Tibial artery (tissue), 4 donors: ENCODE measurements at regions not wholly inside any gene's neighbourhood (a gene's known extent, or its start where the extent isn't known, plus 50 kb on each side); places are given as distances from the start of the nearest gene placed in this dataset.
A peak's percentile ranks its signal among the peaks of the same experiment; 100 is the strongest.

ENCODE experiments used
- DNase-seq, 2 donors: peaks; one replicate each; pipeline ENCODE4 v3.0.0-alpha.2; 2019
- H3K27ac ChIP-seq, 2 donors: fragments of 200-600 bp; sonication (generic) in 1 of 2; 1 replicate in 1 of 2; 2 replicates in 1 of 2; pipeline ENCODE4 v1.5.1; 2018 to 2019; ENCODE audit warnings: mild to moderate bottlenecking in 1 of 2
- H3K27me3 ChIP-seq, 2 donors: fragments of 200-600 bp; sonication (generic) in 1 of 2; one replicate each; pipeline versions ENCODE4 v1.5.1 to v1.6.0; 2016 to 2019
- H3K36me3 ChIP-seq, 3 donors: fragments of 200-600 bp; sonication (generic) in 2 of 3; one replicate each; pipeline ENCODE4 v1.5.1; 2016 to 2019; ENCODE audit warnings: mild to moderate bottlenecking in 2 of 3
- H3K4me1 ChIP-seq, 4 donors: fragments of 200-600 bp; sonication (generic) in 2 of 4; 1 replicate in 3 of 4; 2 replicates in 1 of 4; pipeline ENCODE4 v1.5.1; 2016 to 2019
- H3K4me3 ChIP-seq, 2 donors: fragments of 200-600 bp; sonication (generic) in 1 of 2; 1 replicate in 1 of 2; 2 replicates in 1 of 2; pipeline ENCODE4 v1.5.1; 2018 to 2019; ENCODE audit warnings: mild to moderate bottlenecking in 2 of 2
- H3K9me3 ChIP-seq, 3 donors: fragments of 200-600 bp; sonication (generic) in 1 of 3; one replicate each; pipeline ENCODE4 v1.5.1; 2016 to 2019
- intact Hi-C: fragments of 100-400 bp; cut with DNase I; formaldehyde crosslinking; loops from one replicate; pipeline ENCODE4 v1.15.0; 2023; ENCODE audit warnings: low total_unique reads
- TF ChIP-seq, protein P1 (sequence below), 2 experiments: fragments of 200-600 bp in 1 of 2; fragments of 450-650 bp in 1 of 2; IDR thresholded peaks; one replicate each; pipeline ENCODE4 v1.5.1; 2017 to 2019; ENCODE audit warnings: antibody characterized with exemption in 2 of 2, mild to moderate bottlenecking in 1 of 2, moderate library complexity in 1 of 2

DNA sequence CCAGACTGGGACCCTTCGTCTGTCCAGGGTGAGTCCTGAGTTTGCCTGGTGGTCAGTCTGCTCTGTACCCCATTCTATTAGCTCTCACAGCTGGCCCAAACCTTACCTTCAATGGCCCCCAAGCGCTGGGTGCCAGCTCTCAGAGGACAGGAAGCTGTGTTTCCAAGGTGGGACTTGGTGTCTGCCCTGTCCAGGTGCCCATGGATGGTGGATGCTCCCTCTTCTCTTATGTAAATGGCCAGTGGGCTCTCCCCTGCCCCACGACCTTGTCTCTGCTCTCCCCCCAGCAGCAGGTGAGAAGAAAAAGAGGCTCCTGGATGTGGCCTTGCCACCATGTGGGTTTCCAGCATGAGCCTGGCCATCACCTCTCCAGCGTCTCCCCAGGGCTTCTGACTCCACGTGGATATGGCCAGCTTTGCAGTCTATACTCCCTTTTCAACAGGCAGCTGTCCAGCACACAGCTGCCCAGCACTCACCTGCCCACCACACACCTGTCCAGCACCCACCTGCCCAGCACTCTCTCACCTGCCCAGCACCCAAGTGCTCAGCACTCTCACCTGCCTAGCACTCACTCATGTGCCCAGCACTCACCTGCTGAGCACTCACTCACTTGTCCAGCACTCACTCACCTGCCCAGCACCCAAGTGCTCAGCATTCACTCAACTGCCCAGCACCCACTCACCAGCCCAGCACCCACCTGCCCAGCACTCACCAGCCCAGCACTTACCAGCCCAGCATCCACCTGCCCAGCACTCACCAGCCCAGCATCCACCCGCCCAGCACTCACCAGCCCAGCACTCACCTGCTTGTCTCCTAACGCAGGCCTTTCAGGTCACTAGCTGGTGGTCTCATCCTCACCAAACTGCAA, 136.2 kb upstream of the IRX2 start:
- Histone ChIP-seq H3K9me3 (no peaks in the 10 kb centered on the region), H3K4me3 (no peak overlapping the region), H3K36me3 (no peaks in the 10 kb centered on the region), H3K4me1 (no peaks in the 10 kb centered on the region), H3K27ac (no peak overlapping the region), H3K27me3 (no peaks in the 10 kb centered on the region)
- DNase-seq, result peak in 1 of 2 donors; percentile 45
- TF ChIP-seq, protein P1, sequence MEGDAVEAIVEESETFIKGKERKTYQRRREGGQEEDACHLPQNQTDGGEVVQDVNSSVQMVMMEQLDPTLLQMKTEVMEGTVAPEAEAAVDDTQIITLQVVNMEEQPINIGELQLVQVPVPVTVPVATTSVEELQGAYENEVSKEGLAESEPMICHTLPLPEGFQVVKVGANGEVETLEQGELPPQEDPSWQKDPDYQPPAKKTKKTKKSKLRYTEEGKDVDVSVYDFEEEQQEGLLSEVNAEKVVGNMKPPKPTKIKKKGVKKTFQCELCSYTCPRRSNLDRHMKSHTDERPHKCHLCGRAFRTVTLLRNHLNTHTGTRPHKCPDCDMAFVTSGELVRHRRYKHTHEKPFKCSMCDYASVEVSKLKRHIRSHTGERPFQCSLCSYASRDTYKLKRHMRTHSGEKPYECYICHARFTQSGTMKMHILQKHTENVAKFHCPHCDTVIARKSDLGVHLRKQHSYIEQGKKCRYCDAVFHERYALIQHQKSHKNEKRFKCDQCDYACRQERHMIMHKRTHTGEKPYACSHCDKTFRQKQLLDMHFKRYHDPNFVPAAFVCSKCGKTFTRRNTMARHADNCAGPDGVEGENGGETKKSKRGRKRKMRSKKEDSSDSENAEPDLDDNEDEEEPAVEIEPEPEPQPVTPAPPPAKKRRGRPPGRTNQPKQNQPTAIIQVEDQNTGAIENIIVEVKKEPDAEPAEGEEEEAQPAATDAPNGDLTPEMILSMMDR (IDR thresholded peaks at IDR 0.05), result no peak
- intact Hi-C loops, result no loop called here

DNA sequence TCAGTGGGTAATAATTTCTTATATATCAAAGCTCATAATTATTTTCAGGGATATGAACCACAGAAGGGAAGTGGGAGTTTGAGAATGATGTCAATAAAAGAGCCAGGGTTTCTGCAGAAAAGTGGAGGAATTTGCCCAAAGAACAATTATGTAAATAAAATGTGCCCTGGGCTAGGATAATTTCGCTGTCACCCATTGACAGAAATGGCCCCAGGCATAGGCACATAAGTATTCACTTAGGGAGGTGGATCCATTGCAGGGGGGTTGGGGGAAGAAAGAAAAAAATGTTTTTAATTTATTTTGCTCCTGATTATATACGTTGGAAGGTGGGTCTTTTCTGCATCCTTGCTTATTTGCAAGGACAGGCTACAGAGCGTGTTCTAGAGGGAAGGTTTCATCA, 135.1 kb upstream of the IRX2 start:
- no peaks in the 10 kb centered on the region for H3K4me1 ChIP-seq
- no peaks in the 10 kb centered on the region for H3K27me3 ChIP-seq
- intact Hi-C loops, result no loop called here
- no peak overlapping the region for H3K4me3 ChIP-seq
- H3K36me3 ChIP-seq, result no peaks in the 10 kb centered on the region
- no peak overlapping the region for H3K27ac ChIP-seq
- DNase-seq, result no peak
- TF ChIP-seq, protein P1 (IDR thresholded peaks at IDR 0.05), result no peak
- no peaks in the 10 kb centered on the region for H3K9me3 ChIP-seq

DNA sequence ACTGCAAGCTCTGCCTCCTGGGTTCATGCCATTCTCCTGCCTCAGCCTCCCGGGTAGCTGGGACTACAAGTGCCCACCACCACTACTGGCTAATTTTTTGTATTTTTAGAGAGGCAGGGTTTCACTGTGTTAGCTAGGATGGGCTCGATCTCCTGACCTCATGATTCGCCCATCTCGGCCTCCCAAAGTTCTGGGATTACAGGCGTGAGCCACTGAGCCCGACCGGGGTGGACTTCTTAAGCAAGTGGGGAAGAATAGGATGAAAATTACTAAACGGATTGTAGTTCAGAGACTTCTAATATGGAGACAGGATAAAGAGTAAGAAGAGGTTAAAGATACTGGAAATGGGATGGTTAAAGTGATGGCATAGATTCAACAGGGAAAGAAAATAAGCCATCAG, 132.3 kb upstream of the IRX2 start:
- intact Hi-C loops, result no loop called here
- Histone ChIP-seq H3K4me1 (no peaks in the 10 kb centered on the region), H3K27ac (no peak overlapping the region), H3K9me3 (no peaks in the 10 kb centered on the region), H3K27me3 (no peaks in the 10 kb centered on the region), H3K4me3 (no peak overlapping the region), H3K36me3 (no peaks in the 10 kb centered on the region)
- peak in 1 of 2 donors; percentile 17 for DNase-seq
- TF ChIP-seq, protein P1 (IDR thresholded peaks at IDR 0.05), result no peak

DNA sequence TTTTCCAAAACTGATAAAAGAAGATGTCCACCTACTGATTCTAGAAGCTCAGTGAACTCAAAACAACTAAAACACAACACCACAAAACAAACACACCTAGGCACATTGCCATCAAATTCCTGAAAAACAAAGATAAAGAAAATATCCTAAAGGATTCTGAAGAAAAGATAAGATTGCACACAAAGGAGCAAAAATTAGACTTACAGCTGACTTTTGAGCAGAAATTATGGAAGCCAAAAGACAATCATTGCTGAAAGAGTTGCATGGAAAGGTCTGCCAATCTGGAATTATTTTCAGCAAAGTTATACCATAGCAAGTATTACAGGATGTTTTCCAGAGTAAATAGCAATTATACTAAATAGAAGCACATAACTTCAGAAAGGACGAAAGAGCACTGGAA, 128.2 kb upstream of the IRX2 start:
- intact Hi-C loops, result no loop called here
- Histone ChIP-seq H3K27me3 (no peaks in the 10 kb centered on the region), H3K4me1 (no peaks in the 10 kb centered on the region), H3K9me3 (peaks cover 0 to 5% (median 0%) of the 10 kb centered on the region in 3 donors), H3K4me3 (no peak overlapping the region), H3K36me3 (no peaks in the 10 kb centered on the region), H3K27ac (no peak overlapping the region)
- TF ChIP-seq, protein P1 (IDR thresholded peaks at IDR 0.05), result no peak
- no peak for DNase-seq

DNA sequence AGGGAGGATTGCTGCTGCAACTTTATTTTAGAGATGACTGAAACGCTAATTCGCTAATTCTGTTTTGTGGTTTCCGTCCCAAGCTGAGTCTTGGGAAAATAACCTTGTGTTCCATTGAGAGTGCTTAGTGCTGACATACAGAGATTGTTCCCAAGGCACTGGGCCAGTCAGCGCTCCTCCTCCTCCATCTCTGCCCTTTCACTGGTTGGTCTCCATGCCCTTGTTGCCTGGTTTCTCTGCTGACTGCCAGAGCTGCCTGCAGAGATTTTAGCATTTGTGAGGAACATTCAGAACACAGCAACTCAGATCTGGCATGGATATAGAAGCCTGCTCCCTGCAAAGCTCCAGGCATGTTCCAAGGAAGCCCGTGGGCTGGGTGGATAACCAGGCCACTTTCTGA, 126.0 kb upstream of the IRX2 start:
- peaks cover 0 to 5% (median 0%) of the 10 kb centered on the region in 3 donors for H3K9me3 ChIP-seq
- TF ChIP-seq, protein P1 (IDR thresholded peaks at IDR 0.05), result no peak
- DNase-seq, result peak in 1 of 2 donors; percentile 27

More for the DNA sequence above, 126.0 kb upstream of the IRX2 start:
- intact Hi-C loops, result no loop called here
- H3K27ac ChIP-seq, result no peak overlapping the region
- H3K4me1 ChIP-seq, result no peaks in the 10 kb centered on the region
- no peak overlapping the region for H3K4me3 ChIP-seq
- no peaks in the 10 kb centered on the region for H3K27me3 ChIP-seq
- no peaks in the 10 kb centered on the region for H3K36me3 ChIP-seq
